Right renal cortex interstitium (tissue), 3 donors: ENCODE measurements at regions not wholly inside any gene's neighbourhood (a gene's known extent, or its start where the extent isn't known, plus 50 kb on each side); places are given as distances from the start of the nearest gene placed in this dataset.
"Not testable (repeated sequence)": the region's sequence is repeated elsewhere in the genome, so short reads cannot be mapped to it uniquely, and the experiment has no call there.

ENCODE experiments used
- DNase-seq, 3 donors: peaks; one replicate each; pipeline ENCODE4 v3.0.0-alpha.2; 2013; ENCODE audit warnings: low read depth in 3 of 3, low spot score in 2 of 3

- DNase-seq = no peak
These were observed 971.1 kb upstream of the COX7C start for GRCh38 chr5:85646641-85647040.

GRCh38 chr5:85647349-85648127, 970.2 kb upstream of the COX7C start:
- DNase-seq = no peak

GRCh38 chr5:85648495-85648894, 969.2 kb upstream of the COX7C start:
- no peak for DNase-seq

GRCh38 chr5:85651731-85652130, 966.0 kb upstream of the COX7C start:
- DNase-seq = no peak

- DNase-seq = not testable (repeated sequence)
These were observed 963.6 kb upstream of the COX7C start for GRCh38 chr5:85654144-85654543.

- DNase-seq = no peak
These were observed 961.7 kb upstream of the COX7C start for GRCh38 chr5:85656050-85656449.

GRCh38 chr5:85657328-85657727, 960.4 kb upstream of the COX7C start:
- DNase-seq = not testable (repeated sequence)

- DNase-seq = not testable (repeated sequence)
These were observed 954.6 kb upstream of the COX7C start for GRCh38 chr5:85662969-85663707.

GRCh38 chr5:85663708-85664031, 954.1 kb upstream of the COX7C start:
- DNase-seq = no peak

GRCh38 chr5:85670417-85670816, 947.3 kb upstream of the COX7C start:
- no peak for DNase-seq

- DNase-seq = no peak
These were observed 946.3 kb upstream of the COX7C start for GRCh38 chr5:85671223-85671970.

- no peak for DNase-seq
These were observed 935.9 kb upstream of the COX7C start for GRCh38 chr5:85681871-85682270.

- DNase-seq = no peak
These were observed 933.4 kb upstream of the COX7C start for GRCh38 chr5:85684351-85684750.

GRCh38 chr5:85703296-85703695, 914.4 kb upstream of the COX7C start:
- DNase-seq = no peak

- no peak for DNase-seq
These were observed 908.0 kb upstream of the COX7C start for GRCh38 chr5:85709728-85710127.

GRCh38 chr5:85716344-85717202, 901.2 kb upstream of the COX7C start:
- DNase-seq = no peak

- no peak for DNase-seq
These were observed 900.6 kb upstream of the COX7C start for GRCh38 chr5:85717203-85717563.

GRCh38 chr5:85732185-85732584, 885.6 kb upstream of the COX7C start:
- no peak for DNase-seq

GRCh38 chr5:85741972-85742371, 875.8 kb upstream of the COX7C start:
- DNase-seq = no peak

GRCh38 chr5:85760519-85760918, 857.2 kb upstream of the COX7C start:
- DNase-seq = no peak

GRCh38 chr5:85769347-85769746, 848.4 kb upstream of the COX7C start:
- DNase-seq = no peak
